ENCODE measurements at regions not wholly inside any gene's neighbourhood (a gene's known extent, or its start where the extent isn't known, plus 50 kb on each side); places are given as distances from the start of the nearest gene placed in this dataset.
A peak's percentile ranks its signal among the peaks of the same experiment; 100 is the strongest.
"Not testable (repeated sequence)": the region's sequence is repeated elsewhere in the genome, so short reads cannot be mapped to it uniquely, and the experiment has no call there.

DNA sequence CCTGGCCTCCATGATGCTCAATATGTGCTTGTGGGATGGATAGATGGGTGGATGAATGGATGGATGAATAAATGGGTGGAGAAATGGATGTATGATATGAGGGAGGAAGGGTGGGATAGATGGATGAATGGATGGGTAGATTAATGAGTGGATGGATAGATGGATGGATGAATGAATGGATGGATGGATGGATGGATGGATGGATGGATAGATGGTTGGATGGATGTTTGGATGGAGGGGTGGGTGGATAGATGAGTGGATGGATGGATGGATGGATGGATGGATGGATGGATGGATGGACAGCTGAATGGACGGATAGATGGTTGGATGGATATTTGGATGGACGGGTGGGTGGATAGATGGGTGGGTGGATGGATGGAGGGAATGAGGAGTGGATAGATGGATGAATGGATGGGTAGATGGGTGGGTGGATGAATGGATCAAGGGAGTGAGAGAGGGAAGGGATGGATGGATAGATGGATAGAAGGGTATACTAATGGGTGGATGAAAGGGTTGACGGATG is 139.4 kb downstream of the CEBPB start:
- DNase-seq (ENCODE audit: low read depth), result no peak

DNA sequence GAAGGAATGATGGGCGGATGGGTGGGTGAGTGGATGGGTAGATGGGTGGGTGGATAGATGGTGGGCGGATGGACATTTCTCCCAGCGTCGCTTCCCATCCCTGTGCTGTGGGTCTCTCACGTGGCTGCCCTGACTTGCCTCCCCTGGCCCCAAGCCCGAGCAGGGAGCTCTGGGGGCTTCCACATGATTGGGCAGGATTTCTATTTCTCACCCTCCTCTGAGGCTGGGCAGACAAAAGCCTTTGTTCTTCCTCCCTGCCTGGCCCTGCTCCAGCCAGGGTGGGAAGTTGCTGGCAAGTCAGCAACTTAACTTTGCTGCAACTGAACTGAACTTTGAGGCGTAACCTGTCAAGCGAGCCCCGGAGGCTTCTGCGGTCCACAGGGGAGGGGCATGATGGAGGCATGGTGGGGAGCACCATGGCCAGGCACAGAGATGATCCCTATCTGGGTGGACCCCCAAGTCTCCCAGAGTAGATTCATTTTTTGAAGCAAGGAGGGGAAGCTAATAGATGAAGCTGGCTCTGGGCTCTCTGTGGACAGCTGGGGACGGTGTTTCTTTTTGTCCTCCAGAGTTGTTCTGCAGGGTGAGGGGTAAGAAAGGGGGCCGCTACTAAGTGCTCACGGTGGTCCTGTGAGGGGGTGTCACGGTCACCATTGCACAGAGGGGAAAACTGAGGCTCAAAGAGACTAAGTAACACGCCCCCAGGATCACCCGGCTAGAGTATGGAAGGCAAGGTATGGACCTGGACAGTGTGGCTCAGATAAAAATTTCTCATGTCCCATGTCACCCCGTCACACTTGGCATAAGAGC is 140.1 kb downstream of the CEBPB start:
- DNase-seq (ENCODE audit: low read depth), result no peak

DNA sequence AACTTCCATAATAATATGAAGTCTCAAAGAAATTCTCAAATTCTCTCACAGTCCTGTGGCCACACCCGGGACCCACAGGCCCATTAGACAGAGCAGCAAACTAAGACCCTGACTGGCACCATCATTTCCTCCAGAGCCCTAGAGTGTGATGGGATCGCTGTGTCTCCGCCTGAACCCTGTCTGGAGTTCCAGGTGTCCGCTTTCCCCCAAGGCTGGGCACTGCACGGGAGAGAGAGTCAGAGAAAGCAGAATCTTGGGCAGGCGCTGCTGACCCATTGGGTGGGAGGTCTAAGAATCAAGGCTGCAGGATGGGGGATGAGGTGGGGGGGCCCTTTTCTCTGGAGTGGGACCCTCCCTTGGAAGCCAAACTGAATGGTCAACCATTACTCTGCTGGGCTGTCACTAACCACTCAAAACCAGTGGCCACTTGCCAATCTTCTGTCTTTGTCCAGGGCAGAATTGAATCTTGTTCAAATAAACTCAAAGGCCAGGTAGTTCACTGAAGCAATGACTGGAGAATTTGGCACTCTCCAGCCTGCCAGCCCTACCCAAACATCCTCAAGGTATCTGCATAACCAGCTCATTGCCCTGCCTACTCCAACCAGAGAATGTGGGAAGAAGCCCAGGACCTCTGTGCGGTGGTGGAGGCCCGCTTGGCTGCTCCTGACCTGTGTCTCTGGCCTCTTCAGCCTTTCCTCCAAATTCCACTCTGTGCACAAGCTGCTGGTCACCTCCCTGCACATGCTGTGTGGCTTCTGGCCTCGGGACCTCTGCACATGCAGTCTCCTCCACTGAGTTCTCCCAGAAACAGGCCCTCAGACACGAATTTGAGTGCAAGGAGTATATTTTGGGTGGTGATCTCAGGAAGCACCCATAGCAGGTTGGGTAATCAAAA is 141.1 kb downstream of the CEBPB start:
- DNase-seq (ENCODE audit: low read depth), result no peak

DNA sequence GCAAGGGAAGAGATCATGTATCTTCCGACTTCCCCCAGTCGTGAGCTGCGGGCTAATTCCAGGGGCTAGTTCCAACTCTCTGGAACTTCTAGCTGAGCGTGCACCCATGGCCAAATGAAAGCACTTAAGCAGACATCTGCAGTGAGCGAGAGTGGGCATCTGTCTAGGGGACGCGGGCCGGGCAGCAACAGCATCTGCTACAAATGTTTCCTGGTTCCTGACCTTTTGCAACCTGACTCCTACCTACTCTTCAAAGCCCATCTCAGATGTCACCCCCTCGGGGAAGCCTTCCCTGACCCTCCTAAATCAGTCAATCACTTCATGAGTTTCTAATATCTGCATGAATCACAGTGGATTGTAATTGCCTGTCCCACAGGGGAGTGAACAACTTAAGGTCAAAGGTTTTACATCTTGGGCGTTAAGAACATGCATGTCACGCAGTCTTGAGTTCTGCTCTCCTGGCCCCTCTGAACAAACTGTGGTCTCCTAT is 141.9 kb downstream of the CEBPB start:
- no peak for DNase-seq (ENCODE audit: low read depth)

DNA sequence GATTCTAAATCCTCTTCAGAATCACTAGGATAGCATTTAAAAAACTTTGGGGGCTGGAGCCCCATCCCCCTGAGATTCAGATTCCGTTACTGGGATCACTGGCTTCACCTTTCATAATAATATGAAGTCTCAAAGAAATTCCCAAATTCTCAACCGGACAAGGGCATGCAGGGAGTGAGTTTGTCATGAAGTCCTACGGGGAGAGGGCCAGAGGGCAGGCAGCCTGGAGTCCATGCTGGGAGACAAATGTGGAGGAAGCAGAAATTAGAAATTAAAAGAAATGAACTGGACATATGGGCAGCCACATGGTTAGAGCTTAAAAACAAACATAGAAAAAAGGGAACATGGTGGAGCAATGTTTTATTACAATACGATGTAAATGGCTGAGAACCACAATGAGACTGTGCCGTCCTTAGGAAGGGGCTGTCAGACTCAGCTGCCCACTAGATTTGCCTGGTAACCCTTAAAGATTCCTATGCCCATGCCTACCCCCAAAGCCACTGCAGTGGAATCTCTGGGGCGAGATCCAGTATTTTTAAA is 142.6 kb downstream of the CEBPB start:
- no peak for DNase-seq (ENCODE audit: low read depth)

DNA sequence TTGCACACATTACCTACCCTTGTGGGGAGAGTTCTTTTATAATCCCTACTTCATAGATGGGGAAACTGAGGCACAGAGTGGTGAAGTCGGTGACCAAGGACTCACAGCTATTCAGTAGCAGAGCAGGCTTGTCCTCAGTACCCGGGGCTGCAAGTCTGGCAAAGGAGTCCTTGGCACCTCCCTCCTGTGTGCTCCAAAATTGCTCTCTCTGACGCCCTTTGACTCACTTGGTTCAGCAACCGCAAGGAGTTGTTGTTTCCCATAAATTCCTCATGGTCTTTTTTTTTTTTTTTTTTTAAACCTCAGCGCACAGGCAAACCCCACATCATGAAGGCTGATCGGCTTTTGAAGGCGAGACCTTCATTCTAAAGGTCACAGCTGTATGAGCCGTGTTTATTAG is 143.2 kb downstream of the CEBPB start:
- no peak for DNase-seq (ENCODE audit: low read depth)

DNA sequence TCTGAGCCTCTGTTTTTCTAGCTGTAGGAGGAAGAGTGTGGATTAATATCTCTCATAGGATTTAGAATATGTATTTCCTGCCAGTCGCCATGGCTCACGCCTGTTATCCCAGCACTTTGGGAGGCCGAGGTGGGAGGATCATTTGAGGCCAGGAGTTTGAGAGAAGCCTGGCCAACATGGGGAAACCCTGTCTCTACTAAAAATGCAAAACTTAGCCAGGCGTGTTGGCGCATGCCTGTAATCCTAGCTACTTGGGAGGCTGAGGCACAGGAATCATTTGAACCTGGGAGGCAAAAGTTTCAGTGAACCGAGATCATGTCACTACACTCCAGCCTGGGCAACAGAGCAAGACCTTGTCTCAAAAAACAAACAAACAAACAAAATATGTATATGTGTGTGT is 143.9 kb downstream of the CEBPB start:
- not testable (repeated sequence) for DNase-seq (ENCODE audit: low read depth)

DNA sequence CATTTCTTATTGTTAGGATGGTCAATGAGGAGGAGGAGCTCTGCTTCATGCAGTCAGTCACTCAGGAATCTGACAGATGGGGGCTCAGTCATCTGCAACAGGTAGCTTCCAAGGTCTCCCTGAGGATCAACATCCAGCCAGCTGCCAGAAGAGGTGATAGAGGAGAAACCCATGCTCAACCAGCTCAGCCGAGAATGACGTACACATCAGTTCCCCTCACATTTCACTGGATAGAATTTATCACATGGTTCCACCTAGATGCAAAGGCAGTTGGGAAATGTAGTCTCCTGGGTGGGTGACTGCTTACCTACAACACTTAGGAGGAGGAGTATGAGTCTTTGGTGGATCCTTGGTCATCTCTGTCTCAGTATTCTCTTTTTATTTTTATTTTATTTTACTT is 144.5 kb downstream of the CEBPB start:
- no peak for DNase-seq (ENCODE audit: low read depth)

DNA sequence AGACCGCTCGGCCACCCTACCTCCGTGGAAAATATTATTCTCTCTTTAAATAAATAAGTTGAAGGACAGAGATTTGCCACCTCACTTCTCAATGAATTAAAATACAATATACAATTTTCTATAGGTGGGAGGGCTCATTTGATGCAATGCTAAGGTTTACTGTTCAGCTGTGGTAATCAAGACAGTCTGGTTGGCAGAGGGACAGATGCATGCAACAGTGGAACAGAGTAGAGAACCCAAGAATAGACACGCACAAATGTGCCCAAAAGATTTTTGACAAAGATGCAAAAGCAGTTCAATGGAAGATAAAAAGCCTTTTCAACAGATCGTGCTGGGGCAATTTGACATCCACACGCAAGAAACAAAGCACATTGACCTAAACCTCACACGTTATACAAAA is 145.2 kb downstream of the CEBPB start:
- DNase-seq (ENCODE audit: low read depth), result no peak

DNA sequence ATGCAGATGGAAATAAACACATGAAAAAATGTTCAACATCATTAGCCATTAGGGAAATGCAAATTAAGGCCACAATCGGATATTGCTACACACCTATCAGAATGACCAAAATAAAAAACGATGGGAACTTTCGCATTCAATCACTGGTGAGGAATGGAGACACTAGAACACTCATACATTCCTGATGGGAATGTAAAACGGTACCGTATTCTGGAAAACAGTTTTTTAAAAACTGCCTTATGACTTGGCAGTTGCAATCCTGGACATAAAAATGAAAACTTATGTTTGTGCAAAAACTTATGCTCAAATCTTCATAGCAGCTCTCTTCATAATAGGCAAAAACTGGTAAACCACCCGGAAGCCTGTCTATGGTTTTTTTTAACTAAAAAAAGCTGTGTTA is 146.0 kb downstream of the CEBPB start:
- DNase-seq (ENCODE audit: low read depth), result no peak

DNA sequence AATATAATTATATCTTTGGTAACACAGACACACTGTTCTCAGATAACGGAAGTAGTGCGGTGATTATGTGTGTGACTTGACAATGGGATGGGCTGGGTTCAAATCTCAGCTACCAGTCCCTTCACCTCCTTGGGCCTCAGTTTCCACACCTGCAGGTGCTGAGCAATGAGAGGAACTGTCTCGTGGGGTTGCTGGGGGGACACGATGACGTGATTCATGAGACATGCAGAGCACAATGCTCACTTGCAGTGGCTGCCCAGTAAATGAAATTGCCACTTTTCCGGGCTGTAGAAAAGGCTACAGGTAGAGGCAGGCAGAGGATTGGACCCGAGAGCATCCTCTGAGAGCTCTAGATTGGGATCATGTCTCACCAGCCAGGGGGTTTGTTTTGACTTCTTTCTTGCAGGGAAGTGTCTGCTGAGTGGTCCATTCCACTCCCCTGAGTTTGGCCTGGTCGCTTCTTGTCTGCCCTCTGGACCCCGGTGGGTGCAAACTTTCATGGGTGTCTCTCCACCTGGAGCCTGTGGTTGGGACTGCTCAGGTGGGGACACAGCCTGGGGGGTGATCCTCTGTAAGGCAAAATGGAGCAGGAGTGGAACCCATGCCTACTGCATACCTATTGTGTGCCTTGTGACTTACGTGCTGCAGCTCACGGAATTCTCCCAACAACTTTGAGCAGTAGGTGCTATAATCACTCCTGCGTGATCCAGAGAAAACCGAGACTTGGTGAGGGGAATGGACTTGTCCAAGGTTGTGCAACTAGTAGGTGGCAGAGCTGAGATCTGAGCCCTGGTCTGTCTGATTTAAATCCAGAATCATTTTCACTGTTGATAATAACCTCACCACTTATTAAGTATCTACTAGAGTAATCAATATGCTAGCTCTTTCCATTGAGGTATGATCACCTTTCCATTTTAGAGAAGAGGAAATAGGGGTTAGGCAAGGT is 147.2 kb downstream of the CEBPB start:
- DNase-seq (ENCODE audit: low read depth), result no peak

DNA sequence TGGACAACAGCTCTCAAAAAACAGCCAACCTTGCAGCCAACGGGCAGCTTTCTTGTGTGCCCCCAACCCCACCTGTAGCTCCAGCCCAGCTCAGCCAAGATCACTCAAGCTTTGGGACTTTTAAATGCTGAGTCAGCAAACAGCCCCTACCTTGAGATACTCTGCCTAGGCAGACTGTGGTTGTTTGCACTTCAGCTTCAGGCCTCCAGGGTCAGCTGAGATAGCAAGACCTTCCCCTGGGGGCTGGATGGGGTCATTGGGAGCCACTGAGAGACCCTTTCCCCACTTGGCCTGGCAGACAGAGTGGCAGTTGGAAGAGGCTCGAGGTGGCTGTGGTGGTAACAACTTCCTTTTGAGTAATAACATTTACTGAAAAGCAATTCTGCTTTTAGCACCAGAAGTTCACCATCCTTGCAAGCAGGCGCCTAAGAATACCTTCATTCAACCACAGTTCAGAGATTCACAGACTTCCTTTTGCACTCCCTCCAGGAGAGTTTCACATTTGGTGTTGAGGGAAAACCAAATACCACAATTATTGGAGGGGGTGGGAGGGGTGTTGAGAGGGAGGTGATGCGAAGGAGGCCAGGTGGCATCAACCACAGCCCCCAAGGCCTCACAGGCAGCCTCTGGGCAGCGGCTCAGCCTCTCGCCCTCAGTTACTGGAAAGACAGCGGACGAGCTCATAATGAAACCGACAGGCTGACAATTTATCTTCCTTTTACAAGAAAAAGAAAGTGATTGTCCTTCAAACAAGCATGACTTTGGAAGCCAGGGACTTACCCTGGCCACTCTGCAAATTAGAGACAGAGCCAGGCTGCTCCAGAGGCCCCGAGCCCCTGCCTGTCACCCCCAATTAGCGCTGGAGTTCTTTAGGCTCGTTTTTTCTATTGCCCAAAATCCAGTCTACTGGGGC is 148.1 kb downstream of the CEBPB start:
- peak; percentile 40 for DNase-seq (ENCODE audit: low read depth)

DNA sequence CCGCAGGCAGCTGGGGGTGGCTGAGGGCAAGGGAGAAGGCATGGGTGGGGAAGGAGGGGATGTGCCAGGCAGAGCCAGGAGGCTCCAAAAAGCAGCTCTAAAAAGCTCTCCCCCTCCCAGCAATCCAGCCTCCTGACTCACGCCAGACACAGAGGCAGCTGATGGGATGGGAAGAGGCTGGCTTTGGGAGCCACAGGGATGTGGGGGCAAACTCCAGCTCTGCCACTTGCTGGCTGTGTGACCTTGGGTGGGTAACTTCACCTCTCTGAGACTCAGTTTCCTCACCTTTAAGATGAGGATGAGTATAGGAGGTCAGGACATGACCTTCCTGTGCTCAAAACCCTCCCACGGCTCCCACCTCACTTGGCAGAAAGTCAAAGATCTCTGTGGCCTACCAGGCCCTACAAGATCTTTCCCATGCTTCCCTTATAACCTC is 148.9 kb downstream of the CEBPB start:
- DNase-seq (ENCODE audit: low read depth), result no peak

DNA sequence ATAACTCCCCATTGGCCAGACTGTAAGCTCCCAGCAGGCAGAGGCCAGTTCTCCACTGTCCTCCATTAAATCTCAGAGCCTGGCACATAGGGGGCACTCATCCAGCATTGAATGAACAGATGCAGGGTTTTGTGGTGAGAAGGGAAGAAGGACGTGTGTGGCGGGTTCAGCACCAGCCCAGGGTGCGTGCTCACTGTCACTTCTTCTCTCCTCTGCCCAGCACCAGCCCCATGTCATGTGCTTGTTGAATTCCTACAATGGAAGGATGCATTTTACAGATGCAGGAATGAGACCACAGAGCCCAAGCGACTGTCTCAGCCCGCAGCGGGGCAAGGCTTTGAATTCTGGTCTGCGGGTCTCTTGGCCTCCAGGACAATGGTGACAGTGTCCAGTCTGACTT is 149.9 kb downstream of the CEBPB start:
- DNase-seq (ENCODE audit: low read depth), result no peak

DNA sequence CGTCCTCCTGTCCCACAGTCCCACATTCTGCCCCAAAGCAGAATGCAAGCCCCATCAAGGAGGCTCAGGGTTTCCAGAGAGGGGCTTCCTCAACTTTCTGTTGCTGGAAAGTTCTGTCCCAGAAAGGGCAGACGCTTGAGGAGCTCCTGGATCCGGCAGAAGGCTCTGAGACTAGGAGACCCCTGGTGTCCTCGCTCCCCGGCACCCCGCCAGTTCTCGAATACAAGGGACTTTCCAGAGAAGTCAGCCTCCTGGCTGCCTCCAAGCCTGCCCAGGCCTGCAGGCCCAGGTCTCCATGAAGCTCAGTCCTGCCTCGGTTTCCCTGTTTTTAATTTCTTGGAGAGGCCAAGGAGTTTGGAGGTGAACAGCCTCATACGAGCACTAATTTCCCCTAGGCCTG is 150.4 kb downstream of the CEBPB start:
- no peak for DNase-seq (ENCODE audit: low read depth)

DNA sequence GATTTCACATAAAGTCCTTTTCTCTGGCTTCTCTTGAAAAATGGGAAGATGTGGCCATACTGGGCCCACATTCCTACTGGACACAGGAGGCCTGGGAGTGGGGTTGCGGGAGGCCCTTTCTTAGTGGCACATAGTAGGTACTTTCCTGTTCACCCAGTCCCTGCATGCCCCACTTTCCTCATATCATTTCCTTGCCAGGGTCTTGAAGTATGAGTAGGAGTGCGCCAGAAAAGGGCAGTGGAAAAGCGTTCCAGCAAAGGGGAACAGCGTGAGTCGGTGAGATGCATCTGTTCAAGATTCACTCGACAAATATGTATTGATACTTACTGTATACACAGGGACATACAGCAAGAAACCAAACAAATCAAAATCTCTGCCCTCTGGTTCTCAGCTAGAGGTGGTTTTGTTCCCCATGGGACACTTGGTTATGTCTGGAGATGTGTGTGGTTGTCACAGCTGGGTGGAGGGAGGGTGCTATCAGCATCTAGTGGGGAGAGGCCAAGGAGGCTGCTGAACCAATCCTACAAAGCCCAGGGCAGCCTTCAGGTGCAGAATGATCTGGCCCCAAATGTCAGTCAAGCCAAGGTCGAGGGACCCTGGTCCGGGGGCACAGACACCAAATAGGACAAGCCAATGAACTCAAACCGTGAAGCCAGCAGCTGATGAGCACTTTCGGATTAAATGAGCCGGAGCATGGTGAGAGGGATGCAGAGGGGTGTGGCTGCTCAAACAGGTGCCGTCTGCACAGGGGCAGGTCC is 151.4 kb downstream of the CEBPB start:
- no peak for DNase-seq (ENCODE audit: low read depth)

DNA sequence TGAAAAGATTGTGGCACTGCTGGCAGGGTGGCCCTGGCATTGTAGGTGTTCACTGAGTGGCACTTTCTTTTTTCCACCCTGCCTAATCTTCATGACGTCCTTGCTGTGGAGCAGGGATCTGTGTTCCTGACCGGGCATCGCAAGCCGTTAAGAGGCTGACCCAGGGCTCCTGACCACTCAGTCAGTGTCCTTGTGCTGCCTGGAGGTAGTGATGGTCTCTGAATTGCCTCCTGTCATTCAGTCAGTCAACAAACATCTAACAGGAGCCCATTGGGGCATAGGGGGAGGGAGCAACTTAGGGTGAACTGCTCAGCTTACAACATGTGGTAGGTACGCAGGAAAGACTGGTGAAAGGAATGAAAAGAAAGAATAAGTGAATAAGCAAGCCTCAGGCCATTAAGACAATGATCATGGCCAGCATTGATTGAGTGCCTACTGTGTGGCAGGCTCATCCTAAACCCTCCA is 152.0 kb downstream of the CEBPB start:
- no peak for DNase-seq (ENCODE audit: low read depth)

DNA sequence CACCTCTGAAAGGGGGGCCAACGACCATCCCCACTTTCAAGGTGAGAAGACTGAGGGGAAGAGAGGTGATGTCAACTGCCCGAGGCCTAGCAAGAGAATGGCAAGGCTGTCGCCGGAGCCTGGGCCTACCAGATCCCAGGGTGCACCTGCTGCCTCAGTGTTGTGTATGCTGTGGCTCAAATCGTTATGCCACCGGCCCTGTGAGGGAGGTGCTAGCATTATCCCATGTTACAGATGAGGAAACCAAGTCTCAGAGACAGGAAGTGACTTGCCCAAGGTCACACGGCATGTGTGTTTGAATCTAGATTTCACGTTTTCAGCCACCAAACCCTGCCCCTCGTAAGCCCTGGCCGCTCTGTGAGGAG is 152.5 kb downstream of the CEBPB start:
- no peak for DNase-seq (ENCODE audit: low read depth)

DNA sequence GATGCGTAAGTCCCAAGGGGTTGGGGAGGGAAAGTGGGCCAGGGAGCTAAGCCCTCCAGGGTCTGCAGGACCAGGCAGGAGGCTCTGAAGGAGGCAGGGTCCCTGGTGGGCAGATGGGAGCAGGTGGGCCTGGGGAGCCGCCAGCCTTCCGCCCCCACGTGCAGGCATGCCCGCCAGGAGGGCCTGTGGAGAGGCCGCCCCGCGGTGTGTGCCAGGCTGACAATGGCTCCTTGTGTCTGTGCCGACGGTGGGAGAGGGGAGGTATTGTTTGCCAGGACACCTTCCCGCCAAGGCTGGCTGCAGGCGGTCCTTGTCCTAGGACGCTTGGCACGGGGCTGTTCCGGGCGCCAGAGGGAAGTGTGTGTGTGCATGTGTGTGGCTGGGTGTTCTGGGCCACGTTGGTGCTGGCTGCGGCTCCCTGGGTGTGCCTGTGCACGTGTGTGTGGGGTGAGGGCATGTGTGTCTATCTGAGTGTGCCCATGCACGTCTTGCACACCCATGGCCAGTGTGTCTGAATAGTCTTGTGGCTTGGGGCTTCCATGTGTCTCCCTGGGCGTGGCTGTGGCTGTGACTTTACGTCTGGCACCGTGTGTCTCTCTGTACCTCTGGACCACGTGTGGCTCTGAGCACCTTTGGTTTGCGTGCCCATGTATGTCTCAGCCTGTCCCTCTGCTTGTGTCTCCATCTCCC is 153.0 kb downstream of the CEBPB start:
- no peak for DNase-seq (ENCODE audit: low read depth)

Data from activated T-helper 9 cell treated with anti-CD3 and anti-CD28 coated beads, Interleukin-2, amount 50 U/mL, for 16 hours (primary cell).